HEK293 (cell line): ENCODE measurements at regions not wholly inside any gene's neighbourhood (a gene's known extent, or its start where the extent isn't known, plus 50 kb on each side); places are given as distances from the start of the nearest gene placed in this dataset.

Source experiments
- KLF16 ChIP-seq: fragments of 450-650 bp; formaldehyde crosslinking; IDR thresholded peaks from 2 replicates; pipeline ENCODE4 v1.5.1; 2017; ENCODE audit warnings: missing biosample characterization, missing genetic modification characterization
- ZBTB21 ChIP-seq: fragments of 450-650 bp; formaldehyde crosslinking; IDR thresholded peaks from 2 replicates; pipeline ENCODE4 v1.5.1; 2017; ENCODE audit warnings: missing biosample characterization, missing genetic modification characterization
- ZNF19 ChIP-seq: fragments of 450-650 bp; formaldehyde crosslinking; IDR thresholded peaks from 2 replicates; pipeline ENCODE4; 2016; ENCODE audit warnings: missing biosample characterization, missing genetic modification characterization, low read depth

DNA sequence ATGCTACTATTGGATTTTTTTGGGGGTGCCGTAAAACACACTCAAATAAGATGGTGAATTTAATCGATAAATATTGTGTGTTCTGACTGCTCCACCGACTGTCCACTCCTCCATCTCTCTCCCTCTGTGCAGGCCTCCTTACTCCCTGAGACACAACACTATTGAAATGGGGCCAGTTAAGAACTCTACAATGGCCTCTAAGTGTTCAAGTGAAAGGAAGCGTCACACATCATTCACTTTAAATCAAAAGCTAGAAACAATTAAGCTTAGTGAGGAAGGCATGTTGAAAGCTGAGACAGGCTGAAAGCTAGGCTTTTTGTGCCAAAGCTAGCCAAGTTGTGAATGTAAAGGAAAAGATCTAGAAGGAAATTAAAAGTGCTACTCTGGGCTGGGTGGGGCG, 156.7 kb downstream of the CTTN start:
- TF ChIP-seq ZNF19 (no peak), KLF16 (no peak), ZBTB21 (tag by site-specific recombination) (no peak)
